H1 (cell line): ENCODE measurements at regions not wholly inside any gene's neighbourhood (a gene's known extent, or its start where the extent isn't known, plus 50 kb on each side); places are given as distances from the start of the nearest gene placed in this dataset.

Experiments
- CTCF ChIA-PET: fragments of 300-600 bp; sonication (Branson Sonifier 250); formaldehyde crosslinking; loops from one replicate; lab custom pipeline; 2021; ENCODE audit not compliant: partially characterized antibody; lab: Charles Lee
- POLR2A ChIA-PET: fragments of 300-600 bp; sonication (Branson Sonifier 250); formaldehyde crosslinking; loops from one replicate; lab custom pipeline; 2021; ENCODE audit warnings: inconsistent platforms; ENCODE audit not compliant: partially characterized antibody; lab: Charles Lee
- DNase-seq, 2 experiments: peaks; one replicate each; pipeline versions ENCODE4 v3.0.0 to v3.0.0-alpha.2; 2010 to 2022; ENCODE audit warnings: low spot score in 2 of 2, low read depth in 1 of 2, mixed read lengths in 1 of 2
- FAIRE-seq: peaks from 2 replicates; lab custom pipeline; 2011; peaks lifted over from hg19 to GRCh38; lab: Jason Lieb, UNC
- H2AFZ ChIP-seq: 2 replicates; pipeline ENCODE4 v1.8.1; 2012; ENCODE audit warnings: low read length, inconsistent platforms
- H2AK5ac ChIP-seq: 2 replicates; pipeline ENCODE4 v1.6.1; 2013; ENCODE audit warnings: low read depth, low read length
- H2BK120ac ChIP-seq: replicated peaks from 2 replicates; pipeline ENCODE3; 2013; ENCODE audit warnings: low read depth, low read length, inconsistent platforms
- H2BK12ac ChIP-seq: 2 replicates; pipeline ENCODE4 v1.6.1; 2013; ENCODE audit warnings: low read depth, low read length
- H2BK15ac ChIP-seq: 2 replicates; pipeline ENCODE4 v1.6.1; 2013; ENCODE audit warnings: low read length
- H2BK20ac ChIP-seq: 2 replicates; pipeline ENCODE4 v1.6.1; 2013; ENCODE audit warnings: low read length
- H2BK5ac ChIP-seq: 2 replicates; pipeline ENCODE4 v1.6.1; 2013; ENCODE audit warnings: low read depth, low read length
- H3K14ac ChIP-seq: 2 replicates; pipeline ENCODE4 v1.6.1; 2013; ENCODE audit warnings: inconsistent platforms; ENCODE audit not compliant: insufficient read length
- H3K18ac ChIP-seq: 2 replicates; pipeline ENCODE4 v1.6.1; 2013; ENCODE audit warnings: low read length; ENCODE audit errors: extremely low read depth
- H3K23ac ChIP-seq: 2 replicates; pipeline ENCODE4 v1.6.1; 2013; ENCODE audit warnings: inconsistent platforms; ENCODE audit not compliant: insufficient read length
- H3K23me2 ChIP-seq: 2 replicates; pipeline ENCODE4 v1.6.1; 2013; ENCODE audit warnings: low read depth, low read length
- H3K27ac ChIP-seq: 2 replicates; pipeline ENCODE4 v1.6.1; 2011; ENCODE audit warnings: low read depth, low read length, inconsistent platforms
- H3K27me3 ChIP-seq, 4 experiments: replicated peaks in 1 of 4; 1 replicate in 1 of 4; 2 replicates in 3 of 4; pipeline versions ENCODE4 v1.6.1 to v1.8.1; 2011 to 2013; ENCODE audit warnings: low read length in 3 of 4, mild to moderate bottlenecking in 3 of 4, inconsistent platforms in 2 of 4, mixed read lengths in 2 of 4, moderate library complexity in 1 of 4; ENCODE audit not compliant: control insufficient read depth in 3 of 4, insufficient read depth in 3 of 4; ENCODE audit errors: extremely low read depth in 1 of 4
- H3K36me3 ChIP-seq, 4 experiments: 2 replicates each; pipeline versions ENCODE4 v1.6.1 to v1.8.1; 2011 to 2013; ENCODE audit warnings: mild to moderate bottlenecking in 4 of 4, low read length in 3 of 4, moderate library complexity in 2 of 4, control low read depth in 1 of 4, inconsistent platforms in 1 of 4; ENCODE audit not compliant: insufficient read depth in 4 of 4, control insufficient read depth in 2 of 4
- H3K4ac ChIP-seq: replicated peaks from 2 replicates; pipeline ENCODE3; 2013; ENCODE audit warnings: low read length, low read depth, mixed read lengths, inconsistent platforms; ENCODE audit not compliant: insufficient read length
- H3K4me1 ChIP-seq, 4 experiments: replicated peaks in 1 of 4; 1 replicate in 1 of 4; 2 replicates in 3 of 4; pipeline versions ENCODE4 v1.6.1 to v1.8.1; 2011 to 2013; ENCODE audit warnings: low read length in 3 of 4, inconsistent platforms in 2 of 4, mixed read lengths in 1 of 4; ENCODE audit not compliant: insufficient read depth in 4 of 4, control insufficient read depth in 3 of 4
- H3K4me2 ChIP-seq, 2 experiments: 2 replicates each; pipeline versions ENCODE4 v1.6.1 to v1.8.1; 2011 to 2013; ENCODE audit warnings: low read depth in 2 of 2, low read length in 2 of 2, control low read depth in 1 of 2, inconsistent platforms in 1 of 2, mild to moderate bottlenecking in 1 of 2; ENCODE audit not compliant: insufficient read depth in 1 of 2
- H3K4me3 ChIP-seq, 4 experiments: fragments of 200-600, 300-600 bp in 1 of 4; sonication (generic), shearing (Covaris generic), sonication (Bioruptor Twin) in 1 of 4; 2 replicates each; pipeline versions ENCODE4 v1.5.1 to v1.8.1; 2011 to 2016; ENCODE audit warnings: low read length in 4 of 4, low read depth in 3 of 4, control low read depth in 2 of 4, inconsistent platforms in 2 of 4, mild to moderate bottlenecking in 2 of 4, mixed read lengths in 1 of 4, moderate library complexity in 1 of 4; ENCODE audit not compliant: insufficient read depth in 2 of 4; ENCODE audit errors: extremely low read depth in 1 of 4
- H3K56ac ChIP-seq: replicated peaks from 2 replicates; pipeline ENCODE3; 2013; ENCODE audit warnings: low read depth, mild to moderate bottlenecking, mixed read lengths, low read length, inconsistent platforms; ENCODE audit not compliant: insufficient read length
- H3K79me1 ChIP-seq: 2 replicates; pipeline ENCODE4 v1.6.1; 2013; ENCODE audit warnings: low read depth, low read length, control low read depth
- H3K79me2 ChIP-seq, 2 experiments: 2 replicates each; pipeline versions ENCODE4 v1.6.1 to v1.8.1; 2012 to 2013; ENCODE audit warnings: low read length in 2 of 2, mild to moderate bottlenecking in 2 of 2, inconsistent platforms in 1 of 2; ENCODE audit not compliant: insufficient read depth in 2 of 2, control insufficient read depth in 1 of 2
- H3K9ac ChIP-seq, 4 experiments: replicated peaks in 1 of 4; 1 replicate in 1 of 4; 2 replicates in 3 of 4; pipeline versions ENCODE4 v1.6.1 to v1.8.1; 2011 to 2013; ENCODE audit warnings: low read depth in 3 of 4, low read length in 3 of 4, control low read depth in 2 of 4, mild to moderate bottlenecking in 2 of 4, moderate library complexity in 2 of 4, inconsistent platforms in 1 of 4; ENCODE audit errors: extremely low read depth in 1 of 4
- H3K9me3 ChIP-seq, 2 experiments: 2 replicates each; pipeline versions ENCODE4 v1.6.1 to v1.8.1; 2012 to 2013; ENCODE audit warnings: mild to moderate bottlenecking in 2 of 2, moderate library complexity in 2 of 2, control low read depth in 1 of 2, inconsistent platforms in 1 of 2, low read depth in 1 of 2, low read length in 1 of 2, mixed read lengths in 1 of 2; ENCODE audit not compliant: insufficient read depth in 2 of 2
- H4K20me1 ChIP-seq, 2 experiments: replicated peaks in 1 of 2; 2 replicates each; pipeline versions ENCODE3 to v1.8.1; 2011 to 2013; ENCODE audit warnings: inconsistent platforms in 2 of 2, low read length in 2 of 2, mild to moderate bottlenecking in 1 of 2; ENCODE audit not compliant: insufficient read depth in 2 of 2, control insufficient read depth in 1 of 2
- H4K5ac ChIP-seq: 2 replicates; pipeline ENCODE4 v1.6.1; 2013; ENCODE audit warnings: low read length, low read depth, mixed read lengths, inconsistent platforms; ENCODE audit not compliant: insufficient read length
- H4K8ac ChIP-seq: 2 replicates; pipeline ENCODE4 v1.8.0; 2013; ENCODE audit warnings: mild to moderate bottlenecking, moderate library complexity, low read length, inconsistent platforms; ENCODE audit not compliant: insufficient read depth; ENCODE audit errors: extremely low read depth
- H4K91ac ChIP-seq: replicated peaks from 2 replicates; pipeline ENCODE3; 2013; ENCODE audit warnings: low read length, mixed read lengths, inconsistent platforms; ENCODE audit not compliant: insufficient read length
- ASH2L ChIP-seq: fragments of 200-600, 300-600 bp; sonication (generic); IDR thresholded peaks from one replicate; pipeline ENCODE4 v1.7.1; 2017; ENCODE audit warnings: low read length
- RNF2 ChIP-seq: fragments of 200-900, 300-1000 bp; sonication (generic); IDR thresholded peaks from 2 replicates; pipeline ENCODE4 v1.7.1; 2016; ENCODE audit warnings: borderline replicate concordance, low read depth, mild to moderate bottlenecking, antibody characterized with exemption, low read length; ENCODE audit not compliant: poor library complexity, severe bottlenecking; ENCODE audit errors: missing control alignments
- ZNF274 ChIP-seq: IDR thresholded peaks from 2 replicates; pipeline ENCODE4 v1.7.0; 2012; ENCODE audit warnings: low read length, borderline replicate concordance; ENCODE audit errors: extremely low read depth
- WGBS, 2 experiments: shearing (Covaris generic) in 1 of 2; methylation state at CpG; one replicate each; pipeline versions ENCODE4 v1.1.6 to v1.1.7; 2013 to 2015; ENCODE audit warnings: low lambda C conversion rate in 2 of 2, mixed read lengths in 2 of 2, inconsistent platforms in 1 of 2, low coverage in 1 of 2, missing lambda C conversion rate in 1 of 2; ENCODE audit not compliant: insufficient replicate concordance in 2 of 2, insufficient coverage in 1 of 2, insufficient read length in 1 of 2; ENCODE audit errors: extremely low coverage in 1 of 2, missing lambda C conversion rate in 1 of 2; 5-methylcytosine and 5-hydroxymethylcytosine counted together

- no peak overlapping the region for H2BK15ac ChIP-seq
- H3K27ac ChIP-seq: no peak overlapping the region
- no peak overlapping the region for H3K23ac ChIP-seq
- no peaks in the 10 kb centered on the region for H3K79me1 ChIP-seq
- H3K36me3 ChIP-seq: no peaks in the 10 kb centered on the region
- H3K56ac ChIP-seq: no peak overlapping the region
- H4K91ac ChIP-seq: no peak overlapping the region
- no peak overlapping the region for H3K18ac ChIP-seq
- H2AK5ac ChIP-seq: no peak overlapping the region
- no peak overlapping the region for H4K8ac ChIP-seq
- no peak overlapping the region for H2AFZ ChIP-seq
- TF ChIP-seq RNF2 (no peak), ZNF274 (no peak), ASH2L (no peak)
- ChIA-PET POLR2A (no interaction called here), CTCF (interaction anchor here (1.6 kb wide), 1 partner anchor 20 kb away, joined by 3 read pairs; no protein-coding TSS in a partner anchor)
- no peak overlapping the region for H3K4me3 ChIP-seq
- H2BK5ac ChIP-seq: no peak overlapping the region
- no peak for DNase-seq
- H2BK12ac ChIP-seq: no peak overlapping the region
- H3K4me1 ChIP-seq: no peaks in the 10 kb centered on the region
- H3K79me2 ChIP-seq: no peaks in the 10 kb centered on the region
- H3K27me3 ChIP-seq: no peaks in the 10 kb centered on the region
- H2BK20ac ChIP-seq: no peak overlapping the region
- no peak overlapping the region for H2BK120ac ChIP-seq
- H3K9ac ChIP-seq: no peak overlapping the region
- no peak overlapping the region for H3K14ac ChIP-seq
- no peak for FAIRE-seq
- H3K4ac ChIP-seq: no peak overlapping the region
- no peaks in the 10 kb centered on the region for H4K20me1 ChIP-seq
- 89% methylated on average over 8 of the region's 8 CpGs; no CpG with 5 or more reads in 1 of the 2 experiments for WGBS, 2 experiments
- no peaks in the 10 kb centered on the region for H3K9me3 ChIP-seq
- H3K23me2 ChIP-seq: no peaks in the 10 kb centered on the region
- H4K5ac ChIP-seq: no peak overlapping the region
- no peak overlapping the region for H3K4me2 ChIP-seq
Measured at GRCh38 chr18:22260208-22260820, 90.9 kb downstream of the GATA6 start.
